KMS-11 (cell line): ENCODE measurements at regions not wholly inside any gene's neighbourhood (a gene's known extent, or its start where the extent isn't known, plus 50 kb on each side); places are given as distances from the start of the nearest gene placed in this dataset.

Source experiments
- H2AFZ ChIP-seq: fragments of 200-600 bp; sonication (generic); 2 replicates; pipeline ENCODE4 v1.6.1; 2016; ENCODE audit warnings: antibody characterized with exemption, mixed run types, low read depth
- H3K27ac ChIP-seq: fragments of 200-600 bp; sonication (generic); 2 replicates; pipeline ENCODE4 v1.6.1; 2016; ENCODE audit warnings: mild to moderate bottlenecking, mixed run types
- H3K27me3 ChIP-seq: fragments of 200-600 bp; sonication (generic); 2 replicates; pipeline ENCODE4 v1.6.1; 2017; ENCODE audit warnings: mild to moderate bottlenecking, low read depth, mixed run types, moderate library complexity; ENCODE audit not compliant: insufficient read depth
- H3K36me3 ChIP-seq: fragments of 200-600 bp; sonication (generic); 2 replicates; pipeline ENCODE4 v1.6.1; 2017; ENCODE audit warnings: mild to moderate bottlenecking, mixed run types; ENCODE audit not compliant: insufficient read depth
- H3K4me1 ChIP-seq: fragments of 200-600 bp; sonication (generic); 2 replicates; pipeline ENCODE4 v1.6.1; 2016; ENCODE audit warnings: mild to moderate bottlenecking, low read depth, mixed run types; ENCODE audit not compliant: poor library complexity, severe bottlenecking
- H3K4me2 ChIP-seq: fragments of 200-600 bp; sonication (generic); 2 replicates; pipeline ENCODE4 v1.7.0; 2016; ENCODE audit warnings: mild to moderate bottlenecking, mixed run types
- H3K4me3 ChIP-seq: fragments of 200-600 bp; sonication (generic); IDR thresholded peaks from 2 replicates; pipeline ENCODE4 v1.6.1; 2017; ENCODE audit warnings: low read depth, low read length, mixed read lengths; ENCODE audit not compliant: insufficient read depth
- H3K79me2 ChIP-seq: fragments of 200-600 bp; sonication (generic); 2 replicates; pipeline ENCODE4 v1.6.1; 2016; ENCODE audit warnings: low read depth, mixed run types; ENCODE audit not compliant: insufficient read depth
- H3K9ac ChIP-seq: fragments of 200-600 bp; sonication (generic); 2 replicates; pipeline ENCODE4 v1.6.1; 2016; ENCODE audit warnings: mild to moderate bottlenecking, mixed run types
- H4K20me1 ChIP-seq: fragments of 200-600 bp; sonication (generic); 2 replicates; pipeline ENCODE4 v1.6.1; 2016; ENCODE audit warnings: mild to moderate bottlenecking, mixed run types; ENCODE audit not compliant: insufficient read depth
- CTCF ChIP-seq: fragments of 200-600 bp; sonication (generic); conservative IDR thresholded peaks from 2 replicates; pipeline ENCODE4 v1.6.1; 2017; ENCODE audit warnings: low read depth, mild to moderate bottlenecking, antibody characterized with exemption, low read length, moderate library complexity, mixed read lengths

DNA sequence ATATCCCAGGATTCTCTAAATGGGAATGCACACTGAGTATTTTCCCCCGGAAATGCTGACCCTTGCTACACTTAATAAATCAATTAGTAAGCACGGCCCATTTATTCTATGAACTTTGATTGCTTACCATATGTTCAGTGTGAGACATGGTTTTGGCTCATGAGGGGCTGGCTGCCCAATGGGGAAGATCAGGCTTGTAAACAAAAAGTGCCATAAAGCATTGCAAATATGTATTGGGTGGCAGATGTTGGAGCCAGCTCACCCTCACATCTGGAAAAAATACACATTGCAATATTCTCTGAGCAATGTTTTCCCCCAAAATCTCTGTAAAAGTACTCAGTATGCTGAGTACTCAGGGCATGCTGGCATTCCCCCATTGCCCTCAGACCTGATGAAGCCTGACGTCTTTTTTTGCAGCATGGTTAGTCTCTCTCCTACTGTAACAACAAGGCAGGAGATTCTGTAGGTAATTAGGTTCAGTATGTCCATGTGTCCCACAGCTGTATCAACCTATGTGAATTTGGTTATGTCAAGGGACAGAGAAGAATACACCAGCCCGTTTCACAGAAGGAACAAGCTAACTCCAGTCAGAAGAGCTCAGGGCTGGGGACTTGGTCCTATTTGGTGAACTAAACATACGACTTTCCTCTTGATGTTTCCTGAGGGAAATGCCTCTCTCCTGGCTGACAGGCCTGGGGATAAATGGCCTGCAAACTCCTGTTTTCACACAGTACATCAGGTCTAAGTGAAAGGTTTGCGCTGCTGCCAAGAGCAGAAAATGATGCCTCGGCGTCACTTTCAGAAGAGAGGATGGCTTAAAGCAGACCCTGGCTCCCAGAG lies 202.4 kb downstream of the INSIG2 start:
- no peaks in the 10 kb centered on the region for H3K36me3 ChIP-seq
- no peak for TF ChIP-seq CTCF
- no peaks in the 10 kb centered on the region for H3K27me3 ChIP-seq
- no peak overlapping the region for H3K4me2 ChIP-seq
- no peaks in the 10 kb centered on the region for H4K20me1 ChIP-seq
- no peak overlapping the region for H3K27ac ChIP-seq
- no peak overlapping the region for H2AFZ ChIP-seq
- H3K4me1 ChIP-seq = no peaks in the 10 kb centered on the region
- no peak overlapping the region for H3K4me3 ChIP-seq
- H3K79me2 ChIP-seq = no peaks in the 10 kb centered on the region
- no peak overlapping the region for H3K9ac ChIP-seq

GRCh38 chr2:118279005-118279404 lies 190.7 kb downstream of the INSIG2 start:
- Histone ChIP-seq H3K27me3 (no peaks in the 10 kb centered on the region), H4K20me1 (no peaks in the 10 kb centered on the region), H3K4me2 (no peak overlapping the region), H2AFZ (no peak overlapping the region), H3K4me1 (no peaks in the 10 kb centered on the region), H3K9ac (no peak overlapping the region), H3K27ac (no peak overlapping the region), H3K4me3 (no peak overlapping the region), H3K79me2 (no peaks in the 10 kb centered on the region), H3K36me3 (no peaks in the 10 kb centered on the region)
- no peak for TF ChIP-seq CTCF

DNA sequence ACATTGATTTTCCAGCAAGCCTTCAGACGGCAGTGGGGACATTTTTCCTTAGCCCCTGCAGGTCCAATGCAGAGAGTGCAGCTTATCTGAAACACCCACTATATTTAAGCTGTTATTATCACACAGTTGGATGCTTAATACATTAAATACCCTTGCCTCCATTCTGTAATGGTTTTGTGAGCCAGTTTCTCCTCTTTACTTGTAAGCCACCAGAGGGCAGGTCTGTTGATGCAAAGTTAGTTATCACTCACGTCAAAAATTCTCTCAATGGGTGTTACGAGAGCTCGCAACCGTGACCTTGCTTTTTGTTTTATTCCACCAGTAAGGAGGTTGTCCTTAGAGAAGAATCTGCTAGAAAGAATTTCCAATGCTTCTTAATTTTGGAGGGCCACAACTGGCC lies 189.8 kb downstream of the INSIG2 start:
- Histone ChIP-seq H3K9ac (no peak overlapping the region), H3K27me3 (no peaks in the 10 kb centered on the region), H3K27ac (no peak overlapping the region), H4K20me1 (no peaks in the 10 kb centered on the region), H3K36me3 (no peaks in the 10 kb centered on the region), H3K4me1 (no peaks in the 10 kb centered on the region), H3K4me2 (no peak overlapping the region), H3K4me3 (no peak overlapping the region), H2AFZ (no peak overlapping the region), H3K79me2 (no peaks in the 10 kb centered on the region)
- TF ChIP-seq CTCF = no peak

DNA sequence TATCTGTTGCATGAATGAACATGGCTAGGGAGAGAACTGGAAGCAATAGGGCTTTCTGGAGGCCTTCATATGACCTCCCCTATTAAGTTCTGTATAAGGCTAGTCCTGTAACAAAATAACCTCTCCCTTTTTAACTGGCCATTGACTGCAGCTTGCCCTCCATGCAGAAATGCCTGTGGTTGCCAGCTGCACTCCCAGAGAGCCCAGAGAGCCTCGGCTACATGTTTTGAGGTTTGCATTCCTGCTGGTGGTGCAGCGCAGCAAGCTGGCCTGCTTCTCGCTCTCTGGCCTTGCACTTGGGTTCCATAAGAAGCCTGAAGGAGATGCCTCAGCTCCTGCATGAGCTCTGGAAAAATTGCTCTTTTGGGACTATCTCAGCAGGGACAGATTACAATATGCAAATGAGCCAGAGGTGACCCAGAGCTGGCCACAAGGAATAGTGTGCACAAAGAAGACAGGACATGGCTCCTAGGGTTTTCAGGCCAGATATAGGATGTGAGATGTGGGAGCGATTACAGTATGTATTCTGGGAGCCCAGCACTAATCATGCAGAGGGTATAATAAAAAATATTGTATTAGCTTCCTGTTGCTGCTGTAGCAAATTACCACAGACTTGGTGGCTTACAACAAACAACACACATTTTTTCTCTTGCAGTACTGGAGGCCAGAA lies 186.7 kb downstream of the INSIG2 start:
- H4K20me1 ChIP-seq = no peaks in the 10 kb centered on the region
- no peak overlapping the region for H3K4me2 ChIP-seq
- H2AFZ ChIP-seq = no peak overlapping the region
- H3K9ac ChIP-seq = no peak overlapping the region
- no peaks in the 10 kb centered on the region for H3K79me2 ChIP-seq
- H3K4me3 ChIP-seq = no peak overlapping the region
- no peaks in the 10 kb centered on the region for H3K4me1 ChIP-seq
- no peaks in the 10 kb centered on the region for H3K36me3 ChIP-seq
- no peaks in the 10 kb centered on the region for H3K27me3 ChIP-seq
- H3K27ac ChIP-seq = no peak overlapping the region
- TF ChIP-seq CTCF = no peak
